ENCODE measurements at regions not wholly inside any gene's neighbourhood (a gene's known extent, or its start where the extent isn't known, plus 50 kb on each side); places are given as distances from the start of the nearest gene placed in this dataset.

DNA sequence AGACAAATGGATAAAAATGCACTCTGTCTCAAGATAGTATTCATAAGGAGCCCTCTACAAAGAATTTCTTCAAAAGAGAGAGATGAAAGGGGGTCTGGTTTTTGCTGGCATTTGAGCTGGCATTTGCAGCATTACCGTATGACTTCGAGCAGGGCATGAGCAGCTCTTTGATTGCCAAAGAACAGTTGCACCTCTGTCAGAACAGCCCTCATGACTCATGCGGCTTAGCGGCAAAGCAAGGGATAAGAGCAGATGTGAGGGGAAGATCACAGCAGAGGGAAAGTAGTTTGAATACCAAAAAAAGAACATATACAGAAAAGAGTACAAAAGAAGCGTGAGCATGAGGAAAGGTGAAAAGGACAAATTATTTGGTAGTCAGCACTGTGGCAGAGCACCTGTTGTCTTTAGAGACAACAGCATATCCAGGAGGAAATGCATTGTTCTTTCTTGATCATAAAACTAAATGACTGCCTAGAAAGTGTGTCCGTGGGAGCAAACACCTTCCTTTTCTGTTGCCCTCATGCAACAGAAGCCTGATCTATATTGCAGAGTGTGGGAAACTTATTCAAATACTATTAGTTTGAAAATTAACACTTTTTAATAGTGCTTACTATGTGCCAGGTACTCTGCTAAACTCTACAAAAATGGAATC is 80.5 kb upstream of the SLC24A5 start:
- intact Hi-C loops (cut with DNase I), result no loop called here
- no peak for ATAC-seq
- H3K36me3 ChIP-seq, result no peaks in the 10 kb centered on the region
- peaks cover 0 to 6% (median 0%) of the 10 kb centered on the region in 11 donors for H3K9me3 ChIP-seq
- no peaks in the 10 kb centered on the region for H3K4me1 ChIP-seq
- no peak overlapping the region for H3K4me3 ChIP-seq
- H3K27me3 ChIP-seq, result peaks cover 0 to 11% (median 6%) of the 10 kb centered on the region in 7 donors
- DNase-seq, result no peak
- H3K27ac ChIP-seq, result no peak overlapping the region
- WGBS, 2 donors, result 58 to 59% methylated on average over 6 of the region's 6 CpGs
- TF ChIP-seq CTCF (IDR thresholded peaks at IDR 0.05), result no peak

DNA sequence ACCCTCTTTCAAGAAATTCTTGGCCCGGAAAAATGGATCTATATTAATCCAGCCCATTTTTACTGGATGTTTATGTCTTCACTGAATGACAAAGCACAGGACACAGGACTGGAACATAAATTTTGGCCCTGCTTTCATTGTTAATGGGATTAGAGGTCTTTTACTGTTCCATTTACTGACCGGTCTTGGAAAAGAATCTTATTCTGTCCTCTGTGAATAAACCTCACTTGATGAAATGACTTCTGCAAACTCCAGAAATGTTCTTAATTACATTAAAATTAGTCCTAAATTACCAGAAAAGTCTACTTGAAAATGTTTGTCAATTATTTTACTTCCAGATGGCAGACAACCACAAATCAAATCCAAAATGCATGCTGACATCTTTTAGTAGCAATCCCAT is 79.3 kb upstream of the SLC24A5 start:
- no peaks in the 10 kb centered on the region for H3K36me3 ChIP-seq
- H3K27ac ChIP-seq, result no peak overlapping the region
- H3K4me1 ChIP-seq, result no peaks in the 10 kb centered on the region
- no peak overlapping the region for H3K4me3 ChIP-seq
- H3K9me3 ChIP-seq, result peaks cover 0 to 6% (median 0%) of the 10 kb centered on the region in 11 donors
- no peak for ATAC-seq
- H3K27me3 ChIP-seq, result peaks cover 0 to 11% (median 6%) of the 10 kb centered on the region in 7 donors
- intact Hi-C loops (cut with DNase I), result no loop called here
- 94 to 97% methylated on average over 2 of the region's 2 CpGs for WGBS, 2 donors
- no peak for DNase-seq
- TF ChIP-seq CTCF (IDR thresholded peaks at IDR 0.05), result no peak

GRCh38 chr15:48046813-48047438 is 73.9 kb upstream of the SLC24A5 start:
- no peak for TF ChIP-seq CTCF (IDR thresholded peaks at IDR 0.05)
- DNase-seq (no peak), ATAC-seq (no peak)
- no peaks in the 10 kb centered on the region for H3K36me3 ChIP-seq
- whole genome bisulfite sequencing, 2 donors, result 50 to 59% methylated on average over 5 of the region's 5 CpGs
- no peak overlapping the region for H3K4me3 ChIP-seq
- intact Hi-C loops (cut with DNase I), result no loop called here
- no peaks in the 10 kb centered on the region for H3K4me1 ChIP-seq
- H3K9me3 ChIP-seq, result no peaks in the 10 kb centered on the region
- no peaks in the 10 kb centered on the region for H3K27me3 ChIP-seq
- H3K27ac ChIP-seq, result no peak overlapping the region

DNA sequence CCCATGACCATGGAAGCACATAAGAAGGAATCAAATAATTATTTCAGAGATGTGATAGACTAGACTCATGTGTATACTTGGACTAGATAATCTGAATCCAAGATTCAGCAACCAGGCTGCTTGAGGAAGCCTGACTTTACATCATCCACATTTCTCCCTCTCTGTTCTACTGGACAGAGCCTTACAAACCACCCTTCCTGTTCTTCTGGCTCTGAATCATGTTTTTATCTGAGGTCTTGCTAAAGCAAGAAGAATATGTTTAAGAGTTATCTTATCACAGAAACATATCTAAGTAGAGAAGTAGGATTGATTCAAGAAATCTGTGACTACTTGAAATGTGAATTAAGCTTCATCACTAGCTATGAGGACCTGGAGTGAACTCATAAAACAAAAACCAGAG is 71.1 kb upstream of the SLC24A5 start:
- intact Hi-C loops (cut with DNase I), result no loop called here
- Histone ChIP-seq H3K9me3 (peaks cover 0 to 4% (median 0%) of the 10 kb centered on the region in 11 donors), H3K36me3 (no peaks in the 10 kb centered on the region), H3K27ac (no peak overlapping the region), H3K27me3 (no peaks in the 10 kb centered on the region), H3K4me1 (no peaks in the 10 kb centered on the region), H3K4me3 (no peak overlapping the region)
- TF ChIP-seq CTCF (IDR thresholded peaks at IDR 0.05), result no peak
- ATAC-seq, result no peak
- DNase-seq, result no peak

All from heart right ventricle (tissue), 16 donors.